ENCODE measurements at regions not wholly inside any gene's neighbourhood (a gene's known extent, or its start where the extent isn't known, plus 50 kb on each side); places are given as distances from the start of the nearest gene placed in this dataset.

- TF ChIP-seq CTCF (IDR thresholded peaks at IDR 0.05; ENCODE audit: low read depth, low read length) (no peak), POLR2A (IDR thresholded peaks at IDR 0.05; ENCODE audit: extremely low read depth, insufficient read length) (no peak), MAX (IDR thresholded peaks at IDR 0.05; ENCODE audit: low read depth, low read length) (no peak)
Observed at GRCh38 chr1:29519108-29519787, 282.9 kb downstream of the PTPRU start.

Measured in NB4 (cell line).